GM12878 (cell line): ENCODE measurements at regions not wholly inside any gene's neighbourhood (a gene's known extent, or its start where the extent isn't known, plus 50 kb on each side); places are given as distances from the start of the nearest gene placed in this dataset.

ENCODE experiments used
- ATAC-seq: fragments of 200-7000 bp; cut with Tn5 transposase; 3 replicates; pipeline ENCODE4 v1.9.1; 2020; ENCODE audit warnings: mild to moderate bottlenecking, moderate library complexity
- BruUV-seq: library from RNA; stranded (reverse); fragments of 400-500 nt; replicated peaks from 2 replicates; lab custom pipeline; 2021; lab: Mats Ljungman, UMichigan
- CTCF ChIA-PET: fragments of 300-600 bp; sonication (Branson Sonifier 250); formaldehyde crosslinking; extraction: SDS; loops from one replicate; lab custom pipeline; 2021; ENCODE audit warnings: inconsistent platforms; lab: Yijun Ruan, JAX
- POLR2A ChIA-PET: fragments of 350-600 bp; formaldehyde crosslinking; extraction: SDS; loops from one replicate; lab custom pipeline; 2021; ENCODE audit warnings: inconsistent platforms; lab: Charles Lee
- RAD21 ChIA-PET: fragments of 300-600 bp; sonication (Branson Sonifier 250); formaldehyde crosslinking; loops from one replicate; lab custom pipeline; 2023; ENCODE audit warnings: antibody characterized with exemption; ENCODE audit not compliant: unreplicated experiment; lab: Charles Lee
- SMC1A ChIA-PET: fragments of 300-600 bp; sonication (Branson Sonifier 250); formaldehyde crosslinking; loops from one replicate; lab custom pipeline; 2023; ENCODE audit not compliant: unreplicated experiment, uncharacterized antibody; lab: Charles Lee
- DNase-seq: peaks from one replicate; pipeline ENCODE4 v3.0.0-alpha.2; 2011; ENCODE audit warnings: low read depth, low spot score
- FAIRE-seq: peaks from 3 replicates; lab custom pipeline; 2011; peaks lifted over from hg19 to GRCh38; lab: Jason Lieb, UNC
- H2AFZ ChIP-seq: 2 replicates; pipeline ENCODE4 v1.6.0; 2011; ENCODE audit warnings: low read depth, low read length, control low read depth; ENCODE audit not compliant: control insufficient read depth
- H3K27ac ChIP-seq: 2 replicates; pipeline ENCODE4 v1.5.1; 2011; ENCODE audit warnings: control low read depth; ENCODE audit not compliant: control insufficient read depth, insufficient read depth
- H3K27me3 ChIP-seq, 2 experiments: replicated peaks in 1 of 2; 2 replicates each; pipeline versions ENCODE4 v1.6.0 to v1.6.1; 2011; ENCODE audit warnings: low read length in 1 of 2; ENCODE audit not compliant: control insufficient read depth in 2 of 2, insufficient read depth in 2 of 2
- H3K36me3 ChIP-seq, 2 experiments: 2 replicates each; pipeline ENCODE4 v1.5.1; 2011; ENCODE audit warnings: low read length in 1 of 2; ENCODE audit not compliant: control insufficient read depth in 2 of 2, insufficient read depth in 2 of 2
- H3K4me1 ChIP-seq: 2 replicates; pipeline ENCODE4 v1.6.1; 2011; ENCODE audit warnings: mild to moderate bottlenecking, low read length, moderate library complexity, mixed read lengths; ENCODE audit not compliant: control insufficient read depth, insufficient read depth
- H3K4me2 ChIP-seq: 2 replicates; pipeline ENCODE4 v1.6.0; 2011; ENCODE audit warnings: control low read depth; ENCODE audit not compliant: control insufficient read depth, insufficient read depth
- H3K4me3 ChIP-seq: fragments of 200-600 bp; sonication (generic); 2 replicates; pipeline ENCODE4 v1.5.1; 2016
- H3K79me2 ChIP-seq: 2 replicates; pipeline ENCODE4 v1.6.0; 2011; ENCODE audit warnings: low read length; ENCODE audit not compliant: control insufficient read depth, insufficient read depth
- H3K9ac ChIP-seq: 2 replicates; pipeline ENCODE4 v1.8.0; 2011; ENCODE audit warnings: low read length, control low read depth, mixed read lengths; ENCODE audit not compliant: control insufficient read depth, insufficient read depth
- H3K9me3 ChIP-seq: replicated peaks from 3 replicates; pipeline ENCODE4 v1.5.1; 2011; ENCODE audit warnings: mild to moderate bottlenecking, low read length; ENCODE audit not compliant: control insufficient read depth, insufficient read depth
- H4K20me1 ChIP-seq: 2 replicates; pipeline ENCODE4 v1.6.0; 2011; ENCODE audit not compliant: control insufficient read depth, insufficient read depth
- CREM ChIP-seq: IDR thresholded peaks from 2 replicates; pipeline ENCODE4 v1.6.1; 2014; ENCODE audit warnings: antibody characterized with exemption, low read depth
- GABPA ChIP-seq: IDR thresholded peaks from 2 replicates; pipeline ENCODE4 v1.6.1; 2014; ENCODE audit warnings: antibody characterized with exemption, low read depth, mild to moderate bottlenecking, inconsistent platforms
- JUND ChIP-seq: IDR thresholded peaks from 2 replicates; pipeline ENCODE4 v1.6.1; 2012; ENCODE audit warnings: low read depth, mild to moderate bottlenecking, low read length, improper control_type of control experiment, moderate library complexity
- NFYB ChIP-seq: IDR thresholded peaks from 2 replicates; pipeline ENCODE4 v1.6.1; 2011; ENCODE audit warnings: low read depth, mild to moderate bottlenecking, low read length, improper control_type of control experiment, moderate library complexity; ENCODE audit not compliant: insufficient read depth
- RCOR1 ChIP-seq: conservative IDR thresholded peaks from 2 replicates; pipeline ENCODE4 v1.6.1; 2012; ENCODE audit warnings: low read depth, low read length, improper control_type of control experiment
- SIN3A ChIP-seq: IDR thresholded peaks from 2 replicates; pipeline ENCODE4 v1.6.1; 2012; ENCODE audit warnings: low read depth, low read length, improper control_type of control experiment
- SMARCA5 ChIP-seq: fragments of 450-650 bp; IDR thresholded peaks from 2 replicates; pipeline ENCODE4 v1.6.1; 2017; ENCODE audit warnings: mild to moderate bottlenecking
- SREBF1 ChIP-seq: IDR thresholded peaks from 2 replicates; pipeline ENCODE4 v1.6.1; 2012; ENCODE audit warnings: mild to moderate bottlenecking, low read length
- ZSCAN29 ChIP-seq: fragments of 450-650 bp; IDR thresholded peaks from 2 replicates; pipeline ENCODE4 v1.6.1; 2017; ENCODE audit warnings: mild to moderate bottlenecking, moderate library complexity
- WGBS: methylation state at CpG from one replicate; pipeline ENCODE4 v1.1.6; 2016; ENCODE audit warnings: low lambda C conversion rate; ENCODE audit not compliant: insufficient replicate concordance, insufficient coverage; ENCODE audit errors: missing lambda C conversion rate; 5-methylcytosine and 5-hydroxymethylcytosine counted together
- in situ Hi-C: fragments of 300-500 bp; cut with MboI; formaldehyde crosslinking; loops from 9 replicates; pipeline ENCODE4 v1.14.3; 2018; ENCODE audit warnings: mixed read lengths
- intact Hi-C: fragments of 100-400 bp; cut with micrococcal nuclease; formaldehyde crosslinking; loops from one replicate; pipeline ENCODE4 v1.14.2; 2022; ENCODE audit not compliant: unreplicated experiment

DNA sequence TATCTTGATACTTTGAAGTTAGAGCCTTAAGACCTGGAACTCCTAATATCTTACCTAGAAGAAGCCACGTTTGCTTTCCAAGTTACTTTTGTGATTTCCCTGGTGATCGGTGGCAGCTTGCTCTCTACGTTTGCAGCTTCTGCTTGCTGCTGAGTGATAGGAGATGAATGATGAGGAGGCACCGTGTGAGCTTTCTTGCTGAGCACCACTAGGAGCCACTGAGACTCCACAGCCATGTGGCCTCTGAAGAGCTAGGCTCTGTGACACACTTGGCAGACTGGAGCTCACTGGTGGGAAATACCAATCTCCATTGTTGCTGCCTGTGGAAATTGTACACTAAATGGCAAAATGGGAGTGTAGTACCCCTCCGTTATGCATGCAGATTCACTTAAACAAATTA is 161.8 kb downstream of the IBTK start (continued):
- no peak for TF ChIP-seq RCOR1
- no peak for TF ChIP-seq JUND

DNA sequence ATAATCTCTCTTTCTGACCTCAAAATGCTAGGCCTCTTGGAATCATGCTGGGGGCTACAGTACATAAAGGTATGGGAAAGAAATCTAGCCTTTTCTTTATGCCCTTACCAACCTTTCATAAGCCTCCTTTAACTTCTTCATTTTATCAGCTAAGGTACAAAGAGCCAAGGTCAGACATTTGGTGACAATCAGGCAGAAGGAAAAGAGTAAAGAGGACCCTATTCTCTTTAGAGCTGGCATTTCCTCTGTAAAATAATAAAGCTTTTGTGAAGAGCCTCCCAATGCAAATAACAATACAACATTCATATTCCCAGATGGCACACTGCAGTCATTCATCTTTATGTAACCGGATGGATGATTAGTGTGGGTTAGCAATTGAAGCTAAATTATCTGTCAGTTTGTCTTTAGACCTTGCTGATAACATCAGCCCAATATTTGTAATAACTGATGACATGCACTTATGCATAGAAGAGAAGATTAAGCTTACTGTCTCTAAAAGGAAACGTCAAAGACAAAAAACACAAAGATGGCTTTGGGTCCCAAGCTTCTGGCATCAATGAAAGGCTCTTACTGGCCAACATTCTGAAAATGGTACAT is 163.1 kb downstream of the IBTK start:
- Histone ChIP-seq H4K20me1 (no peaks in the 10 kb centered on the region), H3K4me1 (no peaks in the 10 kb centered on the region), H3K79me2 (no peaks in the 10 kb centered on the region), H3K4me2 (no peak overlapping the region), H3K9ac (no peak overlapping the region), H2AFZ (no peak overlapping the region), H3K27ac (no peak overlapping the region), H3K27me3 (no peaks in the 10 kb centered on the region), H3K36me3 (no peaks in the 10 kb centered on the region), H3K4me3 (no peak overlapping the region), H3K9me3 (no peaks in the 10 kb centered on the region)
- WGBS: 36% methylated on average over 2 of the region's 2 CpGs
- FAIRE-seq: no peak
- POLR2A ChIA-PET: no interaction called here
- SMC1A ChIA-PET: interaction anchor here (1.0 to 1.8 kb wide), 5 partner anchors 9 to 113 kb away, joined by 3 to 6 read pairs (median 5); no protein-coding TSS in a partner anchor
- BruUV-seq: no TSS peak
- CTCF ChIA-PET: interaction anchor here (1.3 kb wide), 1 partner anchor 8 kb away, joined by 6 read pairs; no protein-coding TSS in a partner anchor
- in situ Hi-C loops: no loop called here
- TF ChIP-seq NFYB (no peak), SIN3A (no peak), ZSCAN29 (no peak), CREM (no peak), SREBF1 (no peak), SMARCA5 (no peak), GABPA (no peak)
- no peak for DNase-seq
- RAD21 ChIA-PET: interaction anchor here (1.5 kb wide), 1 partner anchor 8 kb away, joined by 4 read pairs; no protein-coding TSS in a partner anchor
- ATAC-seq: no peak
- intact Hi-C loops: no loop called here
